Prostate gland (tissue), 2 donors: ENCODE measurements at regions not wholly inside any gene's neighbourhood (a gene's known extent, or its start where the extent isn't known, plus 50 kb on each side); places are given as distances from the start of the nearest gene placed in this dataset.

Source experiments
- CTCF ChIP-seq, 4 experiments: fragments of 200-600 bp in 2 of 4; fragments of 450-650 bp in 2 of 4; sonication (generic) in 2 of 4; IDR thresholded peaks; 1 replicate in 3 of 4; 2 replicates in 1 of 4; pipeline ENCODE4 v1.5.1; 2016 to 2019; ENCODE audit warnings: antibody characterized with exemption in 4 of 4, mild to moderate bottlenecking in 2 of 4, moderate library complexity in 2 of 4
- POLR2AphosphoS5 ChIP-seq: sonication (generic); formaldehyde crosslinking; IDR thresholded peaks from one replicate; pipeline ENCODE4 v1.6.1; 2017; ENCODE audit warnings: antibody characterized with exemption

GRCh38 chr10:3486346-3487065 is 298.5 kb downstream of the KLF6 start:
- TF ChIP-seq CTCF (IDR thresholded peaks at IDR 0.05) (peak in 2 of 4 experiments; percentile 17 to 37), POLR2AphosphoS5 (peak; percentile 82)
